ENCODE measurements at regions not wholly inside any gene's neighbourhood (a gene's known extent, or its start where the extent isn't known, plus 50 kb on each side); places are given as distances from the start of the nearest gene placed in this dataset.

- Histone ChIP-seq H3K4me2 (ENCODE audit: low read length) (no peak overlapping the region), H3K27me3 (ENCODE audit: insufficient read depth, low read length) (no peaks in the 10 kb centered on the region), H3K27ac (ENCODE audit: low read depth, low read length) (no peak overlapping the region), H3K79me2 (ENCODE audit: insufficient read depth, low read length) (no peaks in the 10 kb centered on the region), H3K4me1 (ENCODE audit: insufficient read depth, low read length) (no peaks in the 10 kb centered on the region), H3K36me3 (ENCODE audit: insufficient read depth, low read length) (no peaks in the 10 kb centered on the region), H3K9ac (ENCODE audit: low read length) (no peak overlapping the region), H4K20me1 (ENCODE audit: insufficient read depth, low read length) (no peaks in the 10 kb centered on the region), H2AFZ (ENCODE audit: low read depth, low read length) (no peak overlapping the region), H3K4me3 (ENCODE audit: insufficient read depth, low read depth, low read length) (no peak overlapping the region), H3K9me3 (ENCODE audit: insufficient read depth, low read depth, low read length) (no peaks in the 10 kb centered on the region)
- TF ChIP-seq EZH2 (IDR thresholded peaks at IDR 0.05; ENCODE audit: insufficient read depth, low read length), result no peak
- no peak for TF ChIP-seq CTCF (IDR thresholded peaks at IDR 0.05; ENCODE audit: insufficient read depth, low read depth, low read length)
- Mint-ChIP-seq H3K27me3 (ENCODE audit: low read depth, unreplicated experiment) (no peaks in the 10 kb centered on the region), H3K36me3 (ENCODE audit: low read depth, unreplicated experiment) (no peaks in the 10 kb centered on the region), H3K4me1 (ENCODE audit: low read depth, unreplicated experiment) (peaks cover 7% of the 10 kb centered on the region), H3K27ac (ENCODE audit: unreplicated experiment) (no peak overlapping the region), H3K4me3 (ENCODE audit: unreplicated experiment) (no peak overlapping the region), H3K9me3 (ENCODE audit: unreplicated experiment) (no peaks in the 10 kb centered on the region)
- FAIRE-seq (no peak), DNase-seq (ENCODE audit: low read depth) (no peak)
Observed at GRCh38 chr1:87884581-87884980, 555.9 kb downstream of the LMO4 start.

- H2AFZ ChIP-seq (ENCODE audit: low read depth, low read length), result no peak overlapping the region
- TF ChIP-seq CTCF (IDR thresholded peaks at IDR 0.05; ENCODE audit: insufficient read depth, low read depth, low read length) (no peak), EZH2 (IDR thresholded peaks at IDR 0.05; ENCODE audit: insufficient read depth, low read length) (no peak)
- no peak overlapping the region for H3K4me3 Mint-ChIP-seq (ENCODE audit: unreplicated experiment)
Observed at GRCh38 chr1:87885278-87886025, 556.8 kb downstream of the LMO4 start.

GRCh38 chr1:87887100-87887499 is 558.4 kb downstream of the LMO4 start:
- H3K27ac Mint-ChIP-seq (ENCODE audit: unreplicated experiment), result no peak overlapping the region
- FAIRE-seq, result no peak
- Histone ChIP-seq H3K27ac (ENCODE audit: low read depth, low read length) (no peak overlapping the region), H3K79me2 (ENCODE audit: insufficient read depth, low read length) (no peaks in the 10 kb centered on the region), H3K4me2 (ENCODE audit: low read length) (no peak overlapping the region), H3K27me3 (ENCODE audit: insufficient read depth, low read length) (no peaks in the 10 kb centered on the region), H3K9ac (ENCODE audit: low read length) (no peak overlapping the region), H2AFZ (ENCODE audit: low read depth, low read length) (no peak overlapping the region), H3K9me3 (ENCODE audit: insufficient read depth, low read depth, low read length) (no peaks in the 10 kb centered on the region), H3K4me3 (ENCODE audit: insufficient read depth, low read depth, low read length) (no peak overlapping the region), H3K36me3 (ENCODE audit: insufficient read depth, low read length) (no peaks in the 10 kb centered on the region), H4K20me1 (ENCODE audit: insufficient read depth, low read length) (no peaks in the 10 kb centered on the region), H3K4me1 (ENCODE audit: insufficient read depth, low read length) (no peaks in the 10 kb centered on the region)
- H3K36me3 Mint-ChIP-seq (ENCODE audit: low read depth, unreplicated experiment), result no peaks in the 10 kb centered on the region
- no peaks in the 10 kb centered on the region for H3K27me3 Mint-ChIP-seq (ENCODE audit: low read depth, unreplicated experiment)
- H3K9me3 Mint-ChIP-seq (ENCODE audit: unreplicated experiment), result no peaks in the 10 kb centered on the region
- DNase-seq (ENCODE audit: low read depth), result no peak
- no peaks in the 10 kb centered on the region for H3K4me1 Mint-ChIP-seq (ENCODE audit: low read depth, unreplicated experiment)
- H3K4me3 Mint-ChIP-seq (ENCODE audit: unreplicated experiment), result no peak overlapping the region
- TF ChIP-seq CTCF (IDR thresholded peaks at IDR 0.05; ENCODE audit: insufficient read depth, low read depth, low read length), result no peak

More at GRCh38 chr1:87885278-87886025, 556.8 kb downstream of the LMO4 start:
- Mint-ChIP-seq H3K4me1 (ENCODE audit: low read depth, unreplicated experiment) (peaks cover 6% of the 10 kb centered on the region), H3K27me3 (ENCODE audit: low read depth, unreplicated experiment) (no peaks in the 10 kb centered on the region), H3K36me3 (ENCODE audit: low read depth, unreplicated experiment) (no peaks in the 10 kb centered on the region), H3K9me3 (ENCODE audit: unreplicated experiment) (no peaks in the 10 kb centered on the region), H3K27ac (ENCODE audit: unreplicated experiment) (no peak overlapping the region)
- Histone ChIP-seq H3K4me1 (ENCODE audit: insufficient read depth, low read length) (no peaks in the 10 kb centered on the region), H3K79me2 (ENCODE audit: insufficient read depth, low read length) (no peaks in the 10 kb centered on the region), H4K20me1 (ENCODE audit: insufficient read depth, low read length) (no peaks in the 10 kb centered on the region), H3K4me2 (ENCODE audit: low read length) (no peak overlapping the region), H3K27me3 (ENCODE audit: insufficient read depth, low read length) (no peaks in the 10 kb centered on the region), H3K4me3 (ENCODE audit: insufficient read depth, low read depth, low read length) (no peak overlapping the region), H3K9me3 (ENCODE audit: insufficient read depth, low read depth, low read length) (no peaks in the 10 kb centered on the region), H3K36me3 (ENCODE audit: insufficient read depth, low read length) (no peaks in the 10 kb centered on the region), H3K27ac (ENCODE audit: low read depth, low read length) (no peak overlapping the region), H3K9ac (ENCODE audit: low read length) (no peak overlapping the region)
- FAIRE-seq, result no peak
- no peak for DNase-seq (ENCODE audit: low read depth)
